BLaER1 treated with 17β-estradiol and CSF1 and Interleukin-3, amounts not matched to agents 10 nM and 100 nM (cell line): ENCODE measurements at regions not wholly inside any gene's neighbourhood (a gene's known extent, or its start where the extent isn't known, plus 50 kb on each side); places are given as distances from the start of the nearest gene placed in this dataset.
A peak's percentile ranks its signal among the peaks of the same experiment; 100 is the strongest.
"Not testable (repeated sequence)": the region's sequence is repeated elsewhere in the genome, so short reads cannot be mapped to it uniquely, and the experiment has no call there.

ENCODE experiments used
- H3K27ac ChIP-seq, 11 experiments: shearing (Covaris generic); formaldehyde crosslinking; 2 replicates each; pipeline ENCODE4 v1.8.1; 2022
- H3K27me3 ChIP-seq, 11 experiments: shearing (Covaris generic); formaldehyde crosslinking; 2 replicates each; pipeline ENCODE4 v1.8.1; 2022
- H3K36me3 ChIP-seq, 11 experiments: shearing (Covaris generic); formaldehyde crosslinking; 2 replicates each; pipeline ENCODE4 v1.8.1; 2022
- H3K4me1 ChIP-seq, 10 experiments: shearing (Covaris generic); formaldehyde crosslinking; 2 replicates each; pipeline ENCODE4 v1.8.1; 2022
- H3K4me2 ChIP-seq, 11 experiments: shearing (Covaris generic); formaldehyde crosslinking; 2 replicates each; pipeline ENCODE4 v1.8.1; 2022
- H3K4me3 ChIP-seq, 10 experiments: shearing (Covaris generic); formaldehyde crosslinking; 2 replicates each; pipeline ENCODE4 v1.8.1; 2022
- H3K9ac ChIP-seq, 11 experiments: shearing (Covaris generic); formaldehyde crosslinking; 2 replicates each; pipeline ENCODE4 v1.8.1; 2022
- H3K9me3 ChIP-seq, 11 experiments: shearing (Covaris generic); formaldehyde crosslinking; replicated peaks in 1 of 11; 2 replicates each; pipeline ENCODE4 v1.8.1; 2022
- H4K20me1 ChIP-seq, 11 experiments: shearing (Covaris generic); formaldehyde crosslinking; 2 replicates each; pipeline ENCODE4 v1.8.1; 2022
- Cebpa-rat ChIP-seq, 11 experiments: shearing (Covaris generic); IDR thresholded peaks; 2 replicates each; pipeline ENCODE4 v1.8.1; 2022

DNA sequence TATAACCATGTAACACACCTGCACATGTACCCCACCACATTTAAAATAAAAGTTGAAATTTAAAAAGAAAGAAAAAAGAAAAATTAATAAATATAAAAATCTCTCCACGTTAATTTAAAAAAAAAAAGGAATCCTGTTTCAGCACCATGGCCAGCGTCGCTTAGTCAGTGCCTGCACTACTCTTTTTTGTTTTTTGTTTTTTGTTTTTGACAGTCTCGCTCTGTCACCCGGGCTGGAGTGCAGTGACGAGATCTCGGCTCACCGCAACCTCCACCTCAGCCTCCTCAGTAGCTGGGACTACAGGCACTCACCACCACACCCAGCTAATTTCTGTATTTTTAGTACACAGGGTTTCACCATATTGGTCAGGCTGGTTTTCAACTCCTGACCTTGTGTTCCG lies 835.9 kb downstream of the UQCRFS1 start:
- Histone ChIP-seq H4K20me1 (no peaks in the 10 kb centered on the region), H3K4me1 (peaks cover 0 to 9% (median 6%) of the 10 kb centered on the region in 10 experiments; a peak in 8 of 20 replicates), H3K9me3 (no peaks in the 10 kb centered on the region), H3K9ac (no peak overlapping the region), H3K36me3 (no peaks in the 10 kb centered on the region), H3K4me3 (no peak overlapping the region), H3K4me2 (no peak overlapping the region), H3K27ac (no peak overlapping the region), H3K27me3 (no peaks in the 10 kb centered on the region)
- no peak for TF ChIP-seq Cebpa-rat (IDR thresholded peaks at IDR 0.05)

DNA sequence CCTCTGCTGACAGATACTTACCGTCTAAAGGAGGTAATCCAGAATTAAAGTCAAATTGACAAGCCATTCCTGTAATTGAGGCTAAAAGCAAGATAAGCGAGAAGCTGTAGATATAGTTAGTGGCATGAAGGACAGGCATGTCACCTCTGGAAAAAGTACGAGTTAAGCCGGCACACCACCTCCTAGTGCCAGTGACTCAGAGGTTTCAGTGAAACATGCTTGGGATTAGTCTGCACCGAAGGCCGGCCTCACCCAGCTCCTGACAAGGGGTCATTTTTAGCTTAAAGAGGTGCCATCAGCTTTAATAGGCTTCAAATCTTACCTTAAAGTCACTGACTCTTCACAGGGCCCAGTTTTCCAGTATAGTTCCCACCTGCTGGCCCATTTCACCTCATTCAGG lies 838.0 kb downstream of the UQCRFS1 start:
- H3K9me3 ChIP-seq, result no peaks in the 10 kb centered on the region
- no peaks in the 10 kb centered on the region for H4K20me1 ChIP-seq
- no peak overlapping the region for H3K4me3 ChIP-seq
- no peak overlapping the region for H3K9ac ChIP-seq
- no peaks in the 10 kb centered on the region for H3K36me3 ChIP-seq
- no peak for TF ChIP-seq Cebpa-rat (IDR thresholded peaks at IDR 0.05)
- H3K27ac ChIP-seq, result no peak overlapping the region
- no peak overlapping the region for H3K4me2 ChIP-seq
- H3K27me3 ChIP-seq, result no peaks in the 10 kb centered on the region
- H3K4me1 ChIP-seq, result peaks cover 0 to 9% (median 6%) of the 10 kb centered on the region in 10 experiments; a peak in 8 of 20 replicates

DNA sequence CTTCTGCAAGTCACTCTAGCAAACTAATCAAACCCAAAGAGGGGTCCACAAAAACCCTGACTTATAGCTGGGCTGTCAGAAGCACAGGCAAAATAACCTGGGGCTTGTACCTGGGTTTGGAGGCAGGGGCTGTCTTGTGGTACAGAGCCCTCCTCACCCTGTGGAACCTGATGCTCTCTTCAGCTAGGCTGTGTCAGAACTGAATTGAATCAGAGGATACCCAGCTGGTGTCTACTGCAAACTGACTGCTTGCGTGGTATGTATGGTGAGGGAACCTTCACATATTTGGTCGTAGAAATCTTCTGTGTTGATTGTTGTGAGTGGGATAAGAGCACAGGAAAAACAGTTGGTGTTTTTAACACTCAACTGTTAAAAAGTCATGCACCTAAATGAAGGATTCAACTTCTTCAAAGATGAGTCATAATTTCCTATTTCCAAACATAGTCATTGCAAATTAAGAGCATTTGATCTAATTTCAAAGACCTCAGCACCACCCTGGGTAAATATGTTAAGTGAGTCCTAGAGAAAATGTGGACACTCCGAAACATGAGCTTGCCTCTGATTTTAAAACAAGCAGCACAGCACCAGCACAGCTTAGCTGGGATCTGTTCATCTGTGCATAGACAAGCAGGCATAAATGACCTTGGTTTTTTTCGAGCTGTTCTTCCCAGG lies 840.2 kb downstream of the UQCRFS1 start:
- peaks cover 0 to 9% (median 6%) of the 10 kb centered on the region in 10 experiments; a peak in 8 of 20 replicates for H3K4me1 ChIP-seq
- H3K9ac ChIP-seq, result no peak overlapping the region
- no peak for TF ChIP-seq Cebpa-rat (IDR thresholded peaks at IDR 0.05)
- H3K4me2 ChIP-seq, result peak overlapping the region in 7 of 11 experiments; percentile 2 to 46 (median 17); a peak in 5 of 22 replicates
- no peaks in the 10 kb centered on the region for H4K20me1 ChIP-seq
- H3K4me3 ChIP-seq, result no peak overlapping the region
- no peak overlapping the region for H3K27ac ChIP-seq
- no peaks in the 10 kb centered on the region for H3K9me3 ChIP-seq
- no peaks in the 10 kb centered on the region for H3K36me3 ChIP-seq
- H3K27me3 ChIP-seq, result no peaks in the 10 kb centered on the region

DNA sequence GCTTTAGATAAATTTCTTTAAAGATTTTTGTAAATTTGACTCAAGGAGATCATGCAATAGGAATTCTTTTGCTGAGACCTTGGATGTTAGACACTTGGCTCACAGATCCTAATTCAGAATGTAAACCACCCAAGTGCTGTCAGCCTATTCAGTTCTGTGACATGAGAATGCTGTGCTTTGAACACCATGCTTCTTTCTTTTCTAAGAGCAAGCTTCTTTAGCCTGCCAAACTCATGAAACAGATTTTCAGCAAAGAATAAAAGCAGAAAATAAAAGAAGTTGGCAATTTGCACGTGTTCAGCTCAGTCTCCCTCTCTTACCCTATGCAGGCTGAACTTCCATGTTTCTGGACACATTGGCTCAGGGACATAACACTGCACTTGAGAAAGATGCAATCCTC lies 845.8 kb downstream of the UQCRFS1 start:
- Histone ChIP-seq H3K27me3 (no peaks in the 10 kb centered on the region), H3K9ac (no peak overlapping the region), H4K20me1 (no peaks in the 10 kb centered on the region), H3K27ac (no peak overlapping the region), H3K4me3 (no peak overlapping the region), H3K4me1 (no peaks in the 10 kb centered on the region), H3K9me3 (no peaks in the 10 kb centered on the region), H3K36me3 (no peaks in the 10 kb centered on the region), H3K4me2 (no peak overlapping the region)
- TF ChIP-seq Cebpa-rat (IDR thresholded peaks at IDR 0.05), result no peak

DNA sequence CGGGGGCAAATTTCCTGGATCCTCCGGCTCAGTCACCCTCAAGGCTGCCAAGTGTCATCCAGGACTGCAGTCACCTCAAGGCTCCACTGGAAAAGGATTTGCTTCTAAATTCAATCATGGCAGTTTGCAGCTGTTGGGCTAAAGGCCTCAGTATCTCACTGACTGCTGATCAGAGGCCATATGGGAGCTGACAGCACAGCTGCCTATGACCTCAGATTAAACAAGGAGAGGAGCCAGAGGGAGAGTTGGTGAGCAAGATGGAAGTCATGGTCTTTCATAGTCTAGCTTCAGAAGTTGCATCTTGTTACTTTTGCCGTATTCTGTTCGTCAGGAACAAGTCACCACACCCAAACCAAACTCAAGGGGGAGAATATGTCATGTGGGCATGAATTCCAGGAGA lies 849.7 kb downstream of the UQCRFS1 start:
- no peaks in the 10 kb centered on the region for H3K9me3 ChIP-seq
- no peak overlapping the region for H3K27ac ChIP-seq
- no peak overlapping the region for H3K4me2 ChIP-seq
- no peaks in the 10 kb centered on the region for H3K4me1 ChIP-seq
- no peaks in the 10 kb centered on the region for H3K36me3 ChIP-seq
- no peaks in the 10 kb centered on the region for H4K20me1 ChIP-seq
- no peak for TF ChIP-seq Cebpa-rat (IDR thresholded peaks at IDR 0.05)
- no peak overlapping the region for H3K4me3 ChIP-seq
- H3K9ac ChIP-seq, result no peak overlapping the region
- no peaks in the 10 kb centered on the region for H3K27me3 ChIP-seq

DNA sequence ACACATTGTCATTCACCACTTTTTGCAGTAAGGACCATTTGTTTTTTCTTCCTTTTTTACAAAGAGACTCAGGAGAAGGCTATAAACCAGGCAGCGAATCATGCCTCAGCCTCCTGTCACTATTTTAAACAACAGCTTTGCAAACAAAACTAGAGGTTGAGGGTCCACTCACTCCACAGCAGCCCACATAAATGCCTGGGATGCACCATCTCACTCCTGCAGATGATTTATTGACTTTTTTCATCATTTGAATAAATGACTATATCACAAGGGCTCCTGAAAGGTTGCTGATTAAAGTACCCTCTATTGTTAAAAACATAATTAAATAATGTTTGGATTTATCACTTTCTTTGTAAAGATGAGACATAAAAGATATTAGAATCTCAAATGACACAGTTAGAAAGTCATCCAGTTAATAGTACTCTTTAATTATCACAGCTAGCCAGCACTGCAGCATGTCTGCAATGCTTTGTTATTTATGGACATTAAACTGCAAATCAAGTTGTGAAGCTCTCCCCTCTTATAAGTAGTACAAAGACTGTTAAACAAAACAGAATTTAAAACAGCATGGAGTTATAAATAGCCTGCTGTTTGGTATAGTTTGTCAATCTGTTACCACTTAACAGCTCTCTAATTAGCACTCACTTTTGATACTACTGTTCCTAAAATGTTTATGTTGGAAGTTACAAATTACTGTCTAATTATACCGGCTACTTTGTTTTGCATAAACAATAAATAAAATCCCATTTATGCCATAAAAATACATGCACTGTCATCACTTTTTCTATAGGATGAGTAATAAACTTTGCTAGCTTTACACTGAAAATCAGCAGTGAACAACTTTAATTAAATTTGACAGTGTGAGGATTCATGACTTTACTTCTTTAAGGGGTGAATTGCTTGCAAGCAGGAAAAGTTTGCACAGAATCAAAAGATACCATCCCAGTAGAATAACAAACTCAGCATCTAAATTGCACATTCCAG lies 853.2 kb downstream of the UQCRFS1 start:
- H3K27ac ChIP-seq, result no peak overlapping the region
- H3K4me2 ChIP-seq, result no peak overlapping the region
- H3K27me3 ChIP-seq, result no peaks in the 10 kb centered on the region
- H3K36me3 ChIP-seq, result no peaks in the 10 kb centered on the region
- H3K9ac ChIP-seq, result no peak overlapping the region
- no peaks in the 10 kb centered on the region for H3K4me1 ChIP-seq
- no peak for TF ChIP-seq Cebpa-rat (IDR thresholded peaks at IDR 0.05)
- no peaks in the 10 kb centered on the region for H4K20me1 ChIP-seq
- H3K9me3 ChIP-seq, result no peaks in the 10 kb centered on the region; a peak in 1 of 22 replicates
- H3K4me3 ChIP-seq, result no peak overlapping the region

DNA sequence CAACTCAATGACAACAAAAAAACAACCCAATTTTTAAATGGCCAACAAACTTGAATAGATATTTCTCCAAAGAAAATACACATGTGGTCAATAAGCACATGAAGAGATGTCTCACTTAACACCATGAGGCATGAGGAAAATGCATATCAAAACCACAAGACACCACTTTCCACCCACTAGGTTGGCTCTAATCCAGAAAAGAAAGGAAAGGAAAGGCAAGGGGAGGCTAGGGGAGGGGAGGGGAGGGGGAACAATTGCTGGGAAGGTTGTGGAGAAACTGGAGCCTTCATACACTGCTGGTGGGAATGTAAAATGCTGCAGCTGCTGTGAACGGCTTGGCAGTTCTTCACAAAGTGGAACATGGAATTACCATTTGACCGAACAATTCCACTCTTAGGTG lies 854.3 kb downstream of the UQCRFS1 start:
- H3K9ac ChIP-seq, result no peak overlapping the region
- TF ChIP-seq Cebpa-rat (IDR thresholded peaks at IDR 0.05), result no peak
- H3K4me2 ChIP-seq, result no peak overlapping the region
- no peak overlapping the region for H3K4me3 ChIP-seq
- H3K27me3 ChIP-seq, result no peaks in the 10 kb centered on the region
- no peaks in the 10 kb centered on the region for H4K20me1 ChIP-seq
- H3K9me3 ChIP-seq, result no peaks in the 10 kb centered on the region; a peak in 1 of 22 replicates
- no peak overlapping the region for H3K27ac ChIP-seq
- H3K4me1 ChIP-seq, result no peaks in the 10 kb centered on the region
- no peaks in the 10 kb centered on the region for H3K36me3 ChIP-seq

DNA sequence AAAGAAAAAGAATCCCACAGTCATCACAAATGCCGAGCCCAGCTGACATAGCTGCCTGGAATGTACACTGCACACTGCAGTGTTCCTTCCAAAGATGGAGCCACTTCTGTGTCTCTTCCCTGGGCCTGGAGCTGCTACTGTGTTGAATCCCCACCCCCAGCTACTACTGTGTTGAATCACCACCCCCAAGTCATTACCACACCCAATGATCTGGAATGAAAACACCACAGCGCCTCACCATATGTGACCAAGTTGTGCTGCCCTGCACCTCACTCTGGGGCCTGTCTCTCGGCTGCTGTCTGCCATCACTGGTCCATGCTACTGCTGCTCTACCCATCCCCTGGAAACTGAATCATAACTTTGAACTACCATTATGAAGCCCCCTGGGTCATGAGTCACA lies 861.2 kb downstream of the UQCRFS1 start:
- H3K27me3 ChIP-seq, result no peaks in the 10 kb centered on the region
- H3K9me3 ChIP-seq, result peaks cover 8 to 22% (median 11%) of the 10 kb centered on the region in 11 experiments; a peak in 18 of 22 replicates
- peaks cover 0 to 5% (median 0%) of the 10 kb centered on the region in 10 experiments; a peak in 2 of 20 replicates for H3K4me1 ChIP-seq
- H4K20me1 ChIP-seq, result no peaks in the 10 kb centered on the region
- H3K9ac ChIP-seq, result no peak overlapping the region
- no peak overlapping the region for H3K27ac ChIP-seq
- TF ChIP-seq Cebpa-rat (IDR thresholded peaks at IDR 0.05), result no peak
- no peak overlapping the region for H3K4me2 ChIP-seq
- no peaks in the 10 kb centered on the region for H3K36me3 ChIP-seq
- H3K4me3 ChIP-seq, result no peak overlapping the region

DNA sequence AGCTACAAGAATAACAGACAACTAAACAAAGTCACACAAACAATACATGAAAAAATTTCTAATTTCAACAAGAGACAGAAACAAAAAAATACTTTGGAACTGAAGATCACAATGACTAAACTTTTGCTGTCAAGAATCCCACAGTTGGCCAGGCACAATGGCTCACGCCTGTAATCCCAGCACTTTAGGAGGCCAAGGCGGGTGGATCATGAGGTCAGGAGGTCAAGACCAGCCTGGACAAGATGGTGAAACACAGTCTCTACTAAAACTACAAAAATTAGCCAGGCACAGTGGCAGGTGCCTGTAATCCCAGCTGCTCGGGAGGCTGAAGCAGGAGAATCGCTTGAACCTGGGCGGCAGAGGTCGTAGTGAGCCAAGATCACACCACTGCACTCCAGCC lies 861.6 kb downstream of the UQCRFS1 start:
- H3K36me3 ChIP-seq, H3K4me2 ChIP-seq, H3K9ac ChIP-seq, H3K4me3 ChIP-seq, H3K27ac ChIP-seq, H4K20me1 ChIP-seq, H3K27me3 ChIP-seq, H3K4me1 ChIP-seq: not testable (repeated sequence)
- H3K9me3 ChIP-seq, result peaks cover 8 to 22% (median 11%) of the 10 kb centered on the region in 11 experiments; a peak in 18 of 22 replicates
